Esophagus muscularis mucosa (tissue), 4 donors: ENCODE measurements at regions not wholly inside any gene's neighbourhood (a gene's known extent, or its start where the extent isn't known, plus 50 kb on each side); places are given as distances from the start of the nearest gene placed in this dataset.

Source experiments
- DNase-seq: peaks from one replicate; pipeline ENCODE4 v3.0.0-alpha.2; 2017; ENCODE audit errors: extremely low spot score
- H3K27ac ChIP-seq, 4 donors: fragments of 200-600 bp; sonication (generic); replicated peaks in 1 of 4; 1 replicate in 3 of 4; 2 replicates in 1 of 4; pipeline ENCODE4 v1.5.1; 2016 to 2019; ENCODE audit warnings: mild to moderate bottlenecking in 1 of 4
- H3K27me3 ChIP-seq, 4 donors: fragments of 200-600 bp; sonication (generic); one replicate each; pipeline versions ENCODE4 v1.5.1 to v1.6.0; 2016 to 2019
- H3K36me3 ChIP-seq, 4 donors: fragments of 200-600 bp; sonication (generic); one replicate each; pipeline ENCODE4 v1.5.1; 2016 to 2019
- H3K4me1 ChIP-seq, 4 donors: fragments of 200-600 bp; sonication (generic); one replicate each; pipeline ENCODE4 v1.5.1; 2016 to 2019
- H3K4me3 ChIP-seq, 4 donors: fragments of 200-600 bp; sonication (generic); 1 replicate in 2 of 4; 2 replicates in 2 of 4; pipeline ENCODE4 v1.5.1; 2016 to 2019; ENCODE audit warnings: mild to moderate bottlenecking in 4 of 4, moderate library complexity in 1 of 4
- H3K9me3 ChIP-seq, 4 donors: fragments of 200-600 bp; sonication (generic); 1 replicate in 3 of 4; 2 replicates in 1 of 4; pipeline ENCODE4 v1.5.1; 2016 to 2019
- EP300 ChIP-seq: sonication (generic); formaldehyde crosslinking; IDR thresholded peaks from one replicate; pipeline ENCODE4 v1.6.1; 2017; ENCODE audit warnings: antibody characterized with exemption
- POLR2A ChIP-seq: fragments of 450-650 bp; IDR thresholded peaks from one replicate; pipeline ENCODE4 v1.6.1; 2017; ENCODE audit warnings: antibody characterized with exemption, moderate library complexity, mild to moderate bottlenecking, low read depth
- POLR2AphosphoS5 ChIP-seq, 2 donors: sonication (generic); formaldehyde crosslinking; IDR thresholded peaks; one replicate each; pipeline ENCODE4 v1.6.1; 2017; ENCODE audit warnings: antibody characterized with exemption in 2 of 2
- WGBS: methylation state at CpG from one replicate; pipeline ENCODE4 v1.1.5; 2018; 5-methylcytosine and 5-hydroxymethylcytosine counted together
- intact Hi-C: fragments of 100-400 bp; cut with DNase I; formaldehyde crosslinking; loops from one replicate; pipeline ENCODE4 v1.15.1; 2023
- TF ChIP-seq, protein P1 (sequence below), 3 experiments: fragments of 200-600 bp in 2 of 3; fragments of 450-650 bp in 1 of 3; sonication (generic) in 2 of 3; IDR thresholded peaks; one replicate each; pipeline ENCODE4 v1.5.1; 2017 to 2019; ENCODE audit warnings: antibody characterized with exemption in 3 of 3, mild to moderate bottlenecking in 2 of 3, moderate library complexity in 1 of 3

DNA sequence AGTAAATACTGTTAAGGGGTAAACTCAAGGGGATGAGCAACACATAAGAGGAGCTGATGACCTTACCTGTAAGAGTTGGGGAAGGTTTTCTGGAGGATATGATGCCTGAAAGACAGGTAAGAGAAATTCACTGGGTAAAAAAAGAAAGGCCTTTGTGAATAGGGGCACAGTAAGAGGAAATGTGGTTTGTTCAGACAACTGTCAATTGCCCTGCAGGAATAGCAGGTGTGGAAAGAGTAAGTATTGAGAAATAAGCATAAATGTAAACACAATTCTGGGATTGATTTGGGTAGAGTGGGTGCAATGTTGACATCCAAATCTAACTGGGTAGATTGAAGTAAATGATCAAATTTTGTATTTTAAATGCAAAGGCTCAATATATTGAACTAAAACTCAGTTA lies 670.0 kb downstream of the DHX35 start:
- intact Hi-C loops, result no loop called here
- Histone ChIP-seq H3K9me3 (no peaks in the 10 kb centered on the region), H3K4me1 (no peaks in the 10 kb centered on the region), H3K4me3 (no peak overlapping the region), H3K27me3 (peaks cover 0 to 11% (median 0%) of the 10 kb centered on the region in 4 donors), H3K36me3 (no peaks in the 10 kb centered on the region), H3K27ac (no peak overlapping the region)
- TF ChIP-seq EP300 (no peak), POLR2AphosphoS5 (IDR thresholded peaks at IDR 0.05) (no peak), POLR2A (no peak)
- TF ChIP-seq, protein P1, sequence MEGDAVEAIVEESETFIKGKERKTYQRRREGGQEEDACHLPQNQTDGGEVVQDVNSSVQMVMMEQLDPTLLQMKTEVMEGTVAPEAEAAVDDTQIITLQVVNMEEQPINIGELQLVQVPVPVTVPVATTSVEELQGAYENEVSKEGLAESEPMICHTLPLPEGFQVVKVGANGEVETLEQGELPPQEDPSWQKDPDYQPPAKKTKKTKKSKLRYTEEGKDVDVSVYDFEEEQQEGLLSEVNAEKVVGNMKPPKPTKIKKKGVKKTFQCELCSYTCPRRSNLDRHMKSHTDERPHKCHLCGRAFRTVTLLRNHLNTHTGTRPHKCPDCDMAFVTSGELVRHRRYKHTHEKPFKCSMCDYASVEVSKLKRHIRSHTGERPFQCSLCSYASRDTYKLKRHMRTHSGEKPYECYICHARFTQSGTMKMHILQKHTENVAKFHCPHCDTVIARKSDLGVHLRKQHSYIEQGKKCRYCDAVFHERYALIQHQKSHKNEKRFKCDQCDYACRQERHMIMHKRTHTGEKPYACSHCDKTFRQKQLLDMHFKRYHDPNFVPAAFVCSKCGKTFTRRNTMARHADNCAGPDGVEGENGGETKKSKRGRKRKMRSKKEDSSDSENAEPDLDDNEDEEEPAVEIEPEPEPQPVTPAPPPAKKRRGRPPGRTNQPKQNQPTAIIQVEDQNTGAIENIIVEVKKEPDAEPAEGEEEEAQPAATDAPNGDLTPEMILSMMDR (IDR thresholded peaks at IDR 0.05), result no peak
- peak; percentile 12 for DNase-seq

DNA sequence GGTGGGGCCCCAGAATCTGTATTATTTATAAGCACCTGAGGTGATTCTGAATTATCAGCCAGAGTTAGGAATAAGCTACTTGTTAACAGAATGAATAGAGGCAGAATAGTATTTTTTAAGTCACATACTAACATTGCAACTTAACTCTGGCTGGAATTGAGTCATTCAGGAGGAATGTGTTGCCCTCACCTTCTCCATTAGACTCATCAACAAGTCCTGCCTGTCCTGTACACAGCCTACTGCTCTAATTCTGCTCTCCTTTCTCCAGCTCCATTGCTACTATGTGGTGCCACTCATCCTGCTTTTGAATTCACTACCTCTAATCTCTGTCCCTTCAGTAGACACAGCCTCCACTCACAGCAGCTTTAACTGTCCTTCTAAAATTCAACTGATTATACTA lies 669.4 kb downstream of the DHX35 start:
- no peaks in the 10 kb centered on the region for H3K9me3 ChIP-seq
- TF ChIP-seq EP300, result no peak
- TF ChIP-seq POLR2AphosphoS5 (IDR thresholded peaks at IDR 0.05), result no peak
- TF ChIP-seq, protein P1 (IDR thresholded peaks at IDR 0.05), result no peak
- no peak for TF ChIP-seq POLR2A
- H3K27ac ChIP-seq, result no peak overlapping the region
- H3K4me3 ChIP-seq, result no peak overlapping the region
- intact Hi-C loops, result no loop called here
- H3K36me3 ChIP-seq, result no peaks in the 10 kb centered on the region
- no peaks in the 10 kb centered on the region for H3K4me1 ChIP-seq
- peaks cover 0 to 11% (median 0%) of the 10 kb centered on the region in 4 donors for H3K27me3 ChIP-seq
- peak; percentile 34 for DNase-seq

DNA sequence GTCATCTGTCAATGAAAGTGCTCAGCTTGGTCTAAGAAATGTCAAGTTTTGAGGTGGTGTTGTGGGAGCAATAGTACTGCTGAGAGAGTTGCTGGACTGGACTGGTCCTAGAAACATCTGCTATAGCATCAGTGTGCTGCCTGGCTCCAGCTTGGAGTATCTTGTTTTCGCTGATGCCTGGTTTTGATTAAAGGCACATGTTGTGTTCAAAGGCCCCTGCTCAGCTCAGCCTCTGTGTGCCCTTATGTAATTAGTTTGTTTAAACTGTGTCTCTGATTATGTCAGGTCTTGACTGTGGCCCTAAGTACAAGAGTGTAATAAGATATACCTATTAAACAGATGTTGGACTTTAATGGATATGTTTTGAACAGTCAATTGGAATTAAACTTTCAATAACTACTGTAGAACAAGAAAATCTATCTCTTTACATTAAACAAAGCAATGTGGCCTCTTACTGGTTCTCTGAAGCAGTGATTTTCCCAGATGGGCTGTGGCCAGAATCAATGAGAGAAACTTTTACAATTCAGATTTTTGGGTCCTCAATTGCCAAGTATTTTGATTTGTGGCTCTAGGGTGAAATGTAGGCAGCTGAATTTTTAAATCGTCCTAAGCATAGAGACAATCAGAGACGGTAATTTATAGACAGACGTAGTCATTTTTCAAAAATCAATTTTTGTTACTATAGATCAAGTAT lies 668.2 kb downstream of the DHX35 start:
- no peaks in the 10 kb centered on the region for H3K36me3 ChIP-seq
- H3K27ac ChIP-seq, result no peak overlapping the region
- WGBS, result 78% methylated on average over 4 of the region's 4 CpGs
- no peaks in the 10 kb centered on the region for H3K4me1 ChIP-seq
- TF ChIP-seq EP300 (no peak), POLR2AphosphoS5 (IDR thresholded peaks at IDR 0.05) (no peak), POLR2A (no peak)
- TF ChIP-seq, protein P1 (IDR thresholded peaks at IDR 0.05), result no peak
- peaks cover 0 to under 1% (median 0%) of the 10 kb centered on the region in 4 donors for H3K27me3 ChIP-seq
- intact Hi-C loops, result no loop called here
- H3K9me3 ChIP-seq, result no peaks in the 10 kb centered on the region
- H3K4me3 ChIP-seq, result no peak overlapping the region
- DNase-seq, result peak; percentile 88

DNA sequence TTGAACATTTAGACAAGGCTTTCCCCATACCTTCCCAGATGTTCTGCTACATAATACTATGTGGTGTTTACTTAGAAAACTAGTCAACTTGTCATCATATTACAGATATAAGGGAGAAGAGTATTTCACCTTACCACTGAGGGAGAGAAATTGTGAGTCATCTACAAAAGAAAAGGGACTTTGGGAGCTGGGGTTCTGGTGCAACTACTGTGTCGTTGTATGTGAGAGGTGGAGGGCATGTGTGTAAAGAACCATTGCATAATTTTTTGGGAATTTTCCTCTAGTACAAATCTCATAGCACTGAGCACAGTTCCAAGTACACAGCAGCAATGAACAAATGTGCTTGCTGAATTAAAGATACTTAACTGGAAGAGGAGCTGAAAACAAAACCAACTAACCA lies 665.6 kb downstream of the DHX35 start:
- no peaks in the 10 kb centered on the region for H3K4me1 ChIP-seq
- 73% methylated on average over 1 of the region's 1 CpG for WGBS
- H3K27me3 ChIP-seq, result no peaks in the 10 kb centered on the region
- TF ChIP-seq POLR2A (no peak), POLR2AphosphoS5 (IDR thresholded peaks at IDR 0.05) (no peak), EP300 (no peak)
- TF ChIP-seq, protein P1 (IDR thresholded peaks at IDR 0.05), result no peak
- H3K4me3 ChIP-seq, result no peak overlapping the region
- H3K9me3 ChIP-seq, result no peaks in the 10 kb centered on the region
- H3K36me3 ChIP-seq, result no peaks in the 10 kb centered on the region
- peak; percentile 19 for DNase-seq
- H3K27ac ChIP-seq, result no peak overlapping the region
- intact Hi-C loops, result no loop called here

DNA sequence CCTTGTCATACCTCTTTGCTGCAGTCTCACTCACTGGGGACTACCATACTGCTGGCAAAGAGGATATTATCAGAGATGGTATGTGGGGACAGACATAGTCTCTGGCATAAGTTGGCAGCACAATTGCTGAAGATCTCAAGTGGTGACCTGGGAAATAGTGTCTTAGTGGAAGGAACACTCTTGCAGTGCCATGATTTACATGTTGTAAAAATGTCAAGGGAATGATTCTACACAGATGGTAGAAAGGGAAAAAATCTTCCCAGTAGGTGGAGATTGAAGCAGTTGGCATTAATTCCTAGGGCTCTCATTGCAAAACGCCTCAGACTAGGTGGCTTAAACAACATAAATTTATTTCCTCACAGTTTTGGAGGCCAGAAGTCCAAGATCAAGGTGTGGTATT lies 662.2 kb downstream of the DHX35 start:
- intact Hi-C loops, result no loop called here
- TF ChIP-seq POLR2AphosphoS5 (IDR thresholded peaks at IDR 0.05) (no peak), EP300 (no peak), POLR2A (no peak)
- TF ChIP-seq, protein P1 (IDR thresholded peaks at IDR 0.05), result no peak
- no peaks in the 10 kb centered on the region for H3K4me1 ChIP-seq
- no peaks in the 10 kb centered on the region for H3K27me3 ChIP-seq
- no peaks in the 10 kb centered on the region for H3K36me3 ChIP-seq
- WGBS, result 70% methylated on average over 1 of the region's 1 CpG
- H3K27ac ChIP-seq, result no peak overlapping the region
- no peaks in the 10 kb centered on the region for H3K9me3 ChIP-seq
- no peak overlapping the region for H3K4me3 ChIP-seq
- DNase-seq, result no peak
